CD4-positive, alpha-beta T cell (primary cell): ENCODE measurements at regions not wholly inside any gene's neighbourhood (a gene's known extent, or its start where the extent isn't known, plus 50 kb on each side); places are given as distances from the start of the nearest gene placed in this dataset.
"Not testable (repeated sequence)": the region's sequence is repeated elsewhere in the genome, so short reads cannot be mapped to it uniquely, and the experiment has no call there.

Experiments used
- ATAC-seq: fragments of 200-7000 bp; cut with Tn5 transposase; one replicate; pipeline ENCODE4 v1.10.0; 2022; ENCODE audit warnings: mild to moderate bottlenecking; ENCODE audit not compliant: poor library complexity
- CTCF ChIA-PET: fragments of 350-600 bp; sonication (Branson Sonifier 250); formaldehyde crosslinking; loops from one replicate; lab custom pipeline; 2021; ENCODE audit warnings: antibody characterized with exemption, inconsistent platforms; lab: Charles Lee
- POLR2A ChIA-PET: fragments of 350-600 bp; sonication (Branson Sonifier 250); formaldehyde crosslinking; loops from one replicate; lab custom pipeline; 2021; ENCODE audit warnings: antibody characterized with exemption, inconsistent platforms; lab: Charles Lee
- DNase-seq, 14 experiments: peaks; one replicate each; pipeline ENCODE4 v3.0.0-alpha.2; 2013 to 2020; ENCODE audit warnings: mixed read lengths in 2 of 14
- H3K27ac ChIP-seq, 2 donors: one replicate each; pipeline versions ENCODE4 v1.5.1 to v1.7.0; 2013; ENCODE audit warnings: low read length in 2 of 2, low read depth in 1 of 2, mild to moderate bottlenecking in 1 of 2
- H3K27me3 ChIP-seq, 2 experiments: 1 replicate in 1 of 2; 2 replicates in 1 of 2; pipeline versions ENCODE4 v1.6.1 to v1.7.0; 2013; ENCODE audit warnings: low read length in 2 of 2, control low read depth in 1 of 2, mild to moderate bottlenecking in 1 of 2, moderate library complexity in 1 of 2; ENCODE audit not compliant: insufficient read depth in 2 of 2, control insufficient read depth in 1 of 2
- H3K36me3 ChIP-seq: one replicate; pipeline ENCODE4 v1.6.1; 2013; ENCODE audit warnings: low read length, control low read depth; ENCODE audit not compliant: insufficient read depth
- H3K4me1 ChIP-seq: one replicate; pipeline ENCODE4 v1.6.1; 2013; ENCODE audit warnings: low read length, control low read depth; ENCODE audit not compliant: insufficient read depth
- H3K4me3 ChIP-seq: one replicate; pipeline ENCODE4 v1.5.1; 2013; ENCODE audit warnings: mild to moderate bottlenecking, low read length, moderate library complexity
- H3K9me3 ChIP-seq, 2 experiments: 1 replicate in 1 of 2; 2 replicates in 1 of 2; pipeline versions ENCODE4 v1.6.1 to v1.7.0; 2013; ENCODE audit warnings: low read length in 2 of 2, mild to moderate bottlenecking in 2 of 2, control low read depth in 1 of 2, moderate library complexity in 1 of 2; ENCODE audit not compliant: control insufficient read depth in 1 of 2, insufficient read depth in 1 of 2
- H3K27ac Mint-ChIP-seq: one replicate; pipeline ENCODE4 v1.8.0; 2020; ENCODE audit warnings: mixed read lengths
- H3K27me3 Mint-ChIP-seq: one replicate; pipeline ENCODE4 v1.8.0; 2021; ENCODE audit warnings: mixed read lengths
- H3K36me3 Mint-ChIP-seq: one replicate; pipeline ENCODE4 v1.8.0; 2021; ENCODE audit warnings: low read depth, mixed read lengths
- H3K4me1 Mint-ChIP-seq: one replicate; pipeline ENCODE4 v1.8.0; 2021; ENCODE audit warnings: low read depth, mixed read lengths
- H3K4me3 Mint-ChIP-seq: one replicate; pipeline ENCODE4 v1.8.0; 2020; ENCODE audit warnings: mild to moderate bottlenecking, mixed read lengths
- H3K9me3 Mint-ChIP-seq: one replicate; pipeline ENCODE4 v1.8.0; 2020; ENCODE audit warnings: mixed read lengths
- CTCF ChIP-seq: fragments of 200-600 bp; IDR thresholded peaks from one replicate; pipeline ENCODE4 v1.8.0; 2022; ENCODE audit warnings: antibody characterized with exemption, mild to moderate bottlenecking
- intact Hi-C, 2 experiments: fragments of 100-400 bp; cut with DNase I in 1 of 2; cut with micrococcal nuclease in 1 of 2; formaldehyde crosslinking; loops; one replicate each; pipeline versions ENCODE4 v1.15.1 to v1.9.0; 2023 to 2025; cut with DNase I, micrococcal nuclease

GRCh38 chr3:73187328-73187727 is 125.9 kb downstream of the EBLN2 start:
- Mint-ChIP-seq H3K27me3 (peaks cover 24% of the 10 kb centered on the region), H3K36me3 (no peaks in the 10 kb centered on the region), H3K4me3 (no peak overlapping the region), H3K9me3 (no peaks in the 10 kb centered on the region), H3K27ac (no peak overlapping the region), H3K4me1 (no peaks in the 10 kb centered on the region)
- Histone ChIP-seq H3K4me3 (no peak overlapping the region), H3K27me3 (peaks cover 0 to 4% of the 10 kb centered on the region in 2 experiments), H3K4me1 (no peaks in the 10 kb centered on the region), H3K27ac (no peak overlapping the region), H3K36me3 (no peaks in the 10 kb centered on the region), H3K9me3 (peaks cover 0 to 3% of the 10 kb centered on the region in 2 experiments)
- ATAC-seq = no peak
- ChIA-PET CTCF (no interaction called here), POLR2A (no interaction called here)
- intact Hi-C loops = no loop called here
- no peak for DNase-seq
- TF ChIP-seq CTCF = no peak

GRCh38 chr3:73188707-73189106 is 127.2 kb downstream of the EBLN2 start:
- no peak overlapping the region for H3K27ac Mint-ChIP-seq
- H3K9me3 ChIP-seq = no peaks in the 10 kb centered on the region
- H3K4me1 ChIP-seq = no peaks in the 10 kb centered on the region
- H3K4me3 Mint-ChIP-seq = no peak overlapping the region
- POLR2A ChIA-PET = no interaction called here
- no peak overlapping the region for H3K27ac ChIP-seq
- no peak for TF ChIP-seq CTCF
- CTCF ChIA-PET = no interaction called here
- intact Hi-C loops = no loop called here
- H3K9me3 Mint-ChIP-seq = no peaks in the 10 kb centered on the region
- no peak overlapping the region for H3K4me3 ChIP-seq
- H3K27me3 Mint-ChIP-seq = peaks cover 24% of the 10 kb centered on the region
- no peaks in the 10 kb centered on the region for H3K4me1 Mint-ChIP-seq
- H3K36me3 Mint-ChIP-seq = no peaks in the 10 kb centered on the region
- DNase-seq = no peak
- no peaks in the 10 kb centered on the region for H3K27me3 ChIP-seq
- ATAC-seq = no peak
- H3K36me3 ChIP-seq = no peaks in the 10 kb centered on the region

GRCh38 chr3:73192036-73192738 is 130.7 kb downstream of the EBLN2 start:
- Histone ChIP-seq H3K9me3 (no peaks in the 10 kb centered on the region), H3K27ac (no peak overlapping the region), H3K4me1 (no peaks in the 10 kb centered on the region), H3K4me3 (no peak overlapping the region), H3K27me3 (no peaks in the 10 kb centered on the region), H3K36me3 (no peaks in the 10 kb centered on the region)
- Mint-ChIP-seq H3K9me3 (no peaks in the 10 kb centered on the region), H3K27me3 (peaks cover 13% of the 10 kb centered on the region), H3K4me3 (no peak overlapping the region), H3K36me3 (no peaks in the 10 kb centered on the region), H3K27ac (no peak overlapping the region), H3K4me1 (no peaks in the 10 kb centered on the region)
- ChIA-PET CTCF (no interaction called here), POLR2A (no interaction called here)
- DNase-seq (no peak), ATAC-seq (no peak)
- TF ChIP-seq CTCF = no peak
- intact Hi-C loops = no loop called here

DNA sequence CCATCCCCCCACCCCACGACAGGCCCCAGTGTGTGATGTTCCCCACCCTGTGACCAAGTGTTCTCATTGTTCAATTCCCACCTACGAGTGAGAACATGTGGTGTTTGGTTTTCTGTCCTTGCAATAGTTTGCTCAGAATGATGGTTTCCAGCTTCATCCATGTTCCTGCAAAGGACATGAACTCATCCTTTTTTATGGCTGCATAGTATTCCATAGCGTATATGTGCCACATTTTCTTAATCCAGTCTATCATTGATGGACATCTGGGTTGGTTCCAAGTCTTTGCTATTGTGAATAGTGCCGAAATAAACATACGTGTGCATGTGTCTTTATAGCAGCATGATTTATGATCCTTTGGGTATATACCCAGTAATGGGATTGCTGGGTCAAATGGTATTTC is 132.5 kb downstream of the EBLN2 start:
- POLR2A ChIA-PET, H3K9me3 ChIP-seq, H3K27me3 ChIP-seq, H3K4me3 Mint-ChIP-seq, DNase-seq, H3K9me3 Mint-ChIP-seq, H3K4me3 ChIP-seq, ATAC-seq, H3K27ac ChIP-seq, H3K4me1 Mint-ChIP-seq, H3K4me1 ChIP-seq, H3K36me3 Mint-ChIP-seq, H3K27ac Mint-ChIP-seq, H3K36me3 ChIP-seq, CTCF ChIA-PET, intact Hi-C loops: not testable (repeated sequence)
- peaks cover 12% of the 10 kb centered on the region for H3K27me3 Mint-ChIP-seq
